ENCODE measurements at regions not wholly inside any gene's neighbourhood (a gene's known extent, or its start where the extent isn't known, plus 50 kb on each side); places are given as distances from the start of the nearest gene placed in this dataset.

DNA sequence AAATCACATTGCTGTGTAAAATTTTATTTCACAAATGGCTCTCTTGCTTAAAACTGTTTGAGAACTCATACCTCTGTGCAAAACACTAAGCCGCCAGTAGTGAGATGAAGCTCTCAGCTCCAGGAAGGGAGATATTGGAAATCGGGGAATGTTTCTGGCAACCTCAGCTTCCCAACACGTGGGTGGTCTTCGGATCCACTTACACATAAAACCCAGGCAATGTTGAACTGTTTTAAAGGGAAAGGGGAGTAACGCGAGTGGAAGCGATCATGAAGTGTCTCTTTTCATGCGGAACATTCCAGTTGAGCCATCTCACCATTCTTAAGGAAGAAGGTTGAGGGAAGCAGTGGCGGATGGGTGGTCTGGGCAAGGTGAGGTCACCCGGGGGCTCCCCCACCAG lies 136.8 kb downstream of the ASB1 start:
- no peak for DNase-seq

DNA sequence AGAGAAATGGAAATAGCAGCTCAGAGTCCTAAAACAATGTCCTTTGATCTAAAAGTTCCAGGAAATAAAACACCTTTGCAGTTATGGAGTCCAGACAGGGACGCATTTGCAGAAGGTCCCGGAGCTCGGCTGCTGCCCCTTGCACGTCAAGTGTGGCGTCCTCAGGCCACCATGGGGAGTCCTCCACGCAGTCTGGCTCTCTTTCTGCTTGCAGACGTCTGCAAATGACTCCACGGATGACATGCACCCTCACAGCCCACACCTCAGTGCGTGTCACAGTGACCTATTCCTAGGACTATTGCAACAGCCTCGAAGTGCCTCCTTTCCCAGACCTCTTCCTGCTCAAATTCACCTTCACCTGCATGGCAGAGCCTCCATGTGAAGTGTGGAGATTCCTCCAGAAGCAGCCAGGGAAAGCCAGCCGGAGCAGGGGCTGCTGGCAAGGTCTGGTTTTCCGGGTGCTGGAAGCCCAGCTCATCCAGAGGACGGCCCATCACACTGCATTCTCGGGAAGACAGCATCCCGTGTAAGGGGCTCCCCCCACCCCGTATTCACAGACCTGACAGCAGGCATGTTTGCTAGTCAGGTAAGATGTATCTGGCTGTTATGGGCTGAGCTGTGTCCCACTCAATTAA lies 137.7 kb downstream of the ASB1 start:
- no peak for DNase-seq

DNA sequence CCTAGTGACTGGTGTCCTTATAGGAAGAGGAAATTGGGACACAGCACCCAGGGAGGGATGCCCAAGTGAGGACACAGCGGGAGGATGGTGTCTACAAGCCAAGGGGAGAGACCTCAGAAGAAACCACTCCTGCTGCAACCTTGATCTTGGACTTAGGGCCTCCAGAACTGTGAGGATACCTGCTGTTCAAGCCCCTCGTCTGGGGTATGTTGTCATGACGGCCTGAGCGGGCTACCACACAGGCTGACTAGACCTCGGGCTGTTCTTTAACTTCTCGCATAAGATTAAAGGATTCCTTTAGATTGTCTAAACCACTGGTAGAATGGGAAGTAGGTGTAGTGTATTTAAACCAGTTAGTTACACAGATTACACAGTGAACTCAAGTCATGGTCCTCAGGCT lies 138.3 kb downstream of the ASB1 start:
- DNase-seq = no peak

DNA sequence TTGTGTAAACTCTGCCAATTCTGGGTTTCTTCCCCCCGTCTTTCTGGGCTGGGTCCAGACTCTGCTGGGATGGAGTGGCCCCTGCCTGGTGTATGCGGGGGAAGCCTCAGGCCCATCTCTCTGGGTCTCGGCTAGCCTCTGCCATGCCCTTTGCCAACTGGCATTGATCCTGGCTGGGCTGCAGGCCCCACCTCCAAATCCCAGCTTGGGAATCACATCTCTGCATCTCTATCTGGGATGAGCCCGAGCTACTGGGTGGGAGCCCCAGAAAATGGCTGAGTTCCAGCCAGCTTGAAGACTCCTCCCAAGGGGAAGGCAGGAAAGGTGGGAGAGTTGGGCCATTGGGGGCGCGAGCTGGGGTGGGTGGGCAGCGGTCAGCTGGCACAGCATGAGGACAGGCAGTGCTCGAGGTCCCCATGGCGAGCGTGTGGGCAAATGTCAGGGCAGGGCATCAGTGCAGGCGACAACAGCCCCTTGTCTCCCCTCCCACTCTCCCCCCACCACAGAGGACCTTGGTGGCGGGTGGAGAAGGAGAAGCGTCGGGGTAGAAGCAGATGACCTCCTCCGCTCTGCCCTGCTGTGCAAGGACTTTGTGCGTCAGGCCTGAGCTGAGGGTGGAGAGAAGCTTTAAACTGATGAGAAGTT lies 139.4 kb downstream of the ASB1 start:
- DNase-seq = no peak

DNA sequence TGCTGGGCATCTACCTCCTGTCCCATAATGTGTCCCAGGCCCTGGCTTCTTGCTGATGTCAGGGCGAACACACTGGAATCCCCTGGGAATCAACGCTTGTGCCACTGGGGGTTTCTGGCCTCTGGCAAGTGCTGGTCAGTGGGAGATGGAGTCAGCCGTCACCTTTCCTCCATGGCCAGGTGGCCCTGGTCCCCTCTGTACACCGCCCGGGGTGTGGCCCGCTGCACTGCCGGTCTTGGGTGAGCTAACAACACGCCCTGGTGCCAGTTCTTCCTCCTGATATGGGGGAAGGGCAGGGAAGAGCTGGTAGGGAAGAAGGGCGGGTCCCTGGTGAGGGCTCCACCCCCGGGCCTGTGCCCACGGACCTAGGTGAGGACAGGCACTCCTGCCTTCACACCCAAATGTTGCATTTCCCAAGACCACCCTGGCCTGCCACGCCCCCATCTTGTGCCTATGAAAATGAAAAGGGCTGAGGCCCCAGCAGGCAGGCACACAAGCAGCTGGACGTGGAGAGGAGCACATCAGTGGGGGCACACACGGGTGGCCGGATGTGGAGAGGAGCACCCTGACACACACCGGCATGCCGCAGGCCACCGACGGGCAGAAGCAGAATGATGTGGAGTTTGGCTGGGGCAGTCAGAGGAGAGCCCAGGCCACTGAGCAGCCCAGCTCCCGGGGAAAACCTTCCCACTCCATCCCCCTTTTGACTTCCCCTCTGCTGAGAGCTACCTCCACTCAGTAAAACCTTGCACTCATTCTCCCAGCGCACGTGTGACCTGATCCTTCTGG lies 140.5 kb downstream of the ASB1 start:
- no peak for DNase-seq

DNA sequence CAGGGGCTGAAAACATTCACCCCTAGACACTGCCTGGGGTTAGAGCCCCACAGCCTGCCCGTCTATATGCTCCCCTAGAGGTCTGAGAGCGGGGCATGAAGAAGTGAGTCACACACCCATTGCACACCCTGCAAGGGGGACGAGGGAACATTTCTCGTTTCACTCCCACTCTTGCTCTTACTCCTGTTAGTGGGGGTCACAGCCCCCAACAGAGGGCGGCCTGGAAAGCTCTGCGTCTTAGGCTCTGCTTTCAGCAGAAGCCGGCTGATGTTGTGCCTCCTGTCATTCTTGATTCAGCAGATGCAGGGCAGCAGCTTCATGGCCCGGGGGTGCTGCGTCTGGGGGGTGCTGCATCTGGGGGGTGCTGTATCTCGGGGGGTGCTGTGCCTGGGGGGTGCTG lies 141.3 kb downstream of the ASB1 start:
- DNase-seq = no peak

DNA sequence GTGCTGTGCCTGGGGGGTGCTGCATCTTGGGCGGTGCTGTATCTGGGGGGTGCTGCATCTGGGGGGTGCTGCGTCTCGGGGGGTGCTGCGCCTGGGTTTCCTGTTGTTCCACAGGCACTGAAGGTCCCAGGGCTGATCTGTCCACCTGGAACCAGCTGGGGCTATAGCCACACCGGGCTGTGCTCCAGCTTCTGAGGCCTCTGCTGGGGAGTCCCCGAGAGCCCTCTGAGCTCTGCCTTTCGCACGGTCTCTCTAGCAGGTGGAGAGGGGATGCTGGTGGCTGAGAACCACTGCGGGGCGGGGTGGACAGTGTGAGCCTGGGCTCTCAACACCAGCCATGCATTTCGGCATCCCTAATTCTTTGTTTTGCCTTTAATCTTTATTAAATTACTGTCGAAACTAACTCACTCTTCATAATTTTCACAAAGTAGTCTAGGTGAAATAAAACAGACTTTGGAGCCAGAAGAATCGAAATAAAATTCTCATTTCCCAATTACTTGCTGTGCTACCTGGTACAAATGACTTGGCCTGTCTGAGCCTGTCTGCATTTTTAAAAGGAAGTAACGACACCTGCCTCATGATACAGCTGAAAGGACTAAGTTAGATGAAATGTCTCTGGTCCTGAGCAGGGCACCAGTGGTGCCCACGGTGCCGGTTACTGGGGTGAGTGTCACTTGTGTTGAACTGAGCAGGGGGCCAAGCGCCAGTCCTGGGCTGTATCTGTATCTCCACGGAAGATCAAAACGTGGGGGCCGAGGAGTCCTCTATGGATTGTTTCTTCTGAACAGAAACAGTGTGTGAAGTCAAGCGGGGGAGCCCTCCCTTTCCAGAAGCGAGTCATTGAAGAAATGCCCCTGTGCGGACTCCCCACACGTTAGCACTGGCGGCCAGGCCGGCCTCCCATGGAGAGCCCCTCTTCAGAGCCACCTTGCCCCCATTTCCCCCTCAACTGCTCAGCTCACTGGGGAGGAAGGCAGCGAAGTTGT lies 142.0 kb downstream of the ASB1 start:
- DNase-seq = no peak

DNA sequence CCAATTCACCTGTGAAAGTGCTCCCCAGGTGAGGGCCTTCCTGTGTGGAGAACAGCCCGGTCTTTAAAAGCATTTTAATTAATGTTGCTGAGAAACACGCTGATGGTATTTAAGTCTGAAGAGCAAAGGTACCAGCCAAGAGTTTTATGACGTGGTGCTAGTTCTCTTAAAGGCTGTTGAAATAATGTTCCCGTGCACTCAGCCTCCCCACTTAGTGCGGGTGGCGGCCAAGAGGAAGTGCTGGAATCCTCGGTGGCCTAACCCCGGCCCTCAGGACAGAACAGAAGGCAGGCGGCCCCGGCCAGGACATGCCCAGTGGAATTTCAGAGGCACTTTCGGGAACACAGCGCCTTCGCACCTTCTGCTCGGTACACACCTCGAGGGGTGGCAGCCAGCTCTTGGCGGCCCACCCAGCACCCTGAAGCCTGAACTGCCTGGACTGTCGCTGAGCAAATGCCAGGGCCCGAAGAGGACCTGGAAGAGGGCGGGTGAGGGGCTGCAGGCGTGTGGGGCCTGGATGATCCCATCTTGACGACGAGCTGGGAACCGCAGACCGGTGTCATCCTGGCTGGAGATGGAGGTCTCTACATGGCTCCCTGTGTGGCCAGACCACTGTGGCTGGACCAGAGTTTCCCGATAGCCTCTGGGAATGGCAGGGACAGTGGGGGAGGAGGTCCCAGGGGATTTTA lies 142.9 kb downstream of the ASB1 start:
- no peak for DNase-seq

DNA sequence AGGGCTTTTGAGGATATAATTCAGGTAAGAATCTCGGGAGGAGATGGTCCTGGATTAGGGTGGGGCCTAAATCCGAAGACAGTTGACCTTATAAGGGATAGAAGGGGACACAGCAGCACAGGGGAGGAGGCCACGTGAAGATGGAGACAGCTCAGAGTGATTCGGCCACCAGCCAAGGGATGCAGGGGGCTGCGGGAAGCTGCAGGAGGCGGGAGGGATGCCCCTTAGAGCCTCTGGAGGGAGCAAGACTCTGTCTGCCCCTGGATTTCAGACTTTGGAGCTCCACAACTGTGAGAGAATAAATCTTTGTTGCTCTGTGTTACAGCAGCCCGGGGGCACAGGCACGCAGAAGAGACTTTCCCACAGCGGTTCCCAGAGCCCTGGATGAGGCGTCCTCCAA lies 143.7 kb downstream of the ASB1 start:
- no peak for DNase-seq

DNA sequence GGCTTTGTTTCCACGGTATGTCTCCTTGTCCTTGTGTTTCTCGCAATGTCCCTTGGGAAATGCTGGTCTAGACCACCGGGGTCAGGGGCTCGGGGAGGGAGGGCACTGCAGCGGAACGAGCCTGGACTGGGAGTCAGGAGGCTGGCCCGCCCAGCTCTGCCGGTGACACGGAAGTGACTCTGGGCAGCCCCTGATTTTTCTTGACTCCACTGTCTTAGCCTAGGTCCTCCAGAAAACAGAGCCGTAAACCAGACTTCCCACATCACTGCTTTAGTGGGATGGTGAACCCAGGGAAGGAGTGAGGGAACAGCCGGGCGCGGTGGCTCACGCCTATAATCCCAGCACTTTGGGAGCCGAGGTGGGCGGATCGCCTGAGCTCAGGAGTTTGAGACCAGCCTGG lies 144.2 kb downstream of the ASB1 start:
- DNase-seq = no peak

DNA sequence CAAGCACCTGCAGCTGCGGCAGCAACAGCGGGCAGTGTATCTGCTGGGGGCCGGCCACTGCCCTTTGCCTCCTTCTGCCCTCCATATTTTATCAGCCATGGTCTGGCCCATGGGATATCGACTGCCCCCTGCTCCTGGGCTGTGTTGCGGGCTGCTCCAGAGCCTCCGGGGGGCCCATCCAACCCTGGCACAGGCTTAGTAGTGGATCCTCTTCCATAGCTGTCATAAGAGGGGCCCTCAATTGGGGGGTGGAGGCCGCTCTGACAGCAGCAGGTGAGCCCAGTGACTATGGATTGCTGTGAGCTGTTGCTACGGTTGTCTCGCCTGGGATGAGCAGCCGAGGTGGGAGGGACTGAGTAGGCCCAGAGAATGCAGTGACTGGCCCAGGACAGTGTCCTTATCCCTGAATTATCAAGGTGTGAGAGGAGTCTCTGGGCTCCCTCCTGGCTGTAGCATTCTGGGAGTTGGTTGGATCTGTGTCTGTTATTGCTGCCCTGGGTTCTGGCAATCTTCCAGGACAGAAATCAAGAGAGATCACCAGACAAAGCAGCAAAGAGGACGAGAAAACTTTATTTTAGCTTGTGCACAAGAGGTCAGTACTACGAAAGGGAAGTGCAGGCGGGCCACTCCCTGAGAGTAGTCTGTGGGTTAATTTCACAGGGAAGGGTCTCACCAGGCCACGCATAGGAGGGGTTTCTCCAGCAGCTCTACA lies 145.1 kb downstream of the ASB1 start:
- no peak for DNase-seq

DNA sequence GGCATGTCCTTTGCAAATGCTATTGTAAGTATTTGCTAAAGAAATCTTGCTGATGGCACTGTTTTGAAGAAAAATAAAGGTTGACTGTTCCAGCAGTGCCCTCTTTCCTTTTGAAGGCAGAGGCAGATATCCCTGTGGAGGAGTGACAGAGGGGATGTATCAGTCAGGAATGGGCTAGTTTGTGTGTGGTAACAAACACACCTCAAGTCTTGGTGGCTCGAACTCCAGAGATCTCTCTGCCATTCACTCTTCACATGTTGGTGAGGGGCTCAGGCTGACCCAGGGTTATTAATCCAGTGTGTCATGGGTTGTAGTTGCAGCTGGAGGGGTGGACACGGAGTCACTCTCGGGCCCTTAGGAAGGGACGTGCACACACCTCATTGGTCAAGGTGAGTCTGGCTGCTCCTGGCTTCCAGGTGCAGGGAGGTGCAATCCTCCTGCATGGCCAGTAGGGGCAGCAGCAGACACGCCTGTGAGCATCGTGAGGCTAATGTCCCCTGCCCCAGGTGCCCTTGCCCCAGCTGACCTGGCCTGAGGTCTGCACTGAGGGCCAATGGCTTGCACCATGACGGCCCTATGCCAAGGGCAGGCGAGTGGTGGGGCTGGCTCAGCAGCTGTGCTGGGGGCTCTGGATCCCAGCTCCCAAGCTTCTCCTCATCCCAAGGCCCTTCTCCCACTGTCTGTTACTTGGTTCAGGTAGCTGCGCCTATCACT lies 146.5 kb downstream of the ASB1 start:
- no peak for DNase-seq

DNA sequence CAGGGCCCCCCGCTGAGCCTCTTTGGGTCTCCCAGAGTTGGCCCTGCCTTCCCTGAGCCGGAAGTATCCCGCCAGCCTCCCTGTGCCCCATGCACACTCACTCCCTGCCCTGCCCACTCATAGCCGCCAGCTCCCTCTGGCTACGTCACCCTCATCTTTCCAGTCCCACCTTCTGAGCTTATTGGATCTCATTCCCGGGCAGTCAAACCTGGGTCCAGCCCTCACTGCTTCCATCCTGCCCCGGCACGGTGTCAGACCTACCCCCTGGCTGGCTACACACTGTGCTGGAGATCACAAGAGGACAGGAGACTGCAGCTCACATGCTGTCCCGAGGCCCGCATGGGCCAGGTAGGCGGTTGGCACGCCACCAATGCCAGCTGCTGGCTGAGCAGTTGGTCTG lies 147.2 kb downstream of the ASB1 start:
- DNase-seq = no peak

DNA sequence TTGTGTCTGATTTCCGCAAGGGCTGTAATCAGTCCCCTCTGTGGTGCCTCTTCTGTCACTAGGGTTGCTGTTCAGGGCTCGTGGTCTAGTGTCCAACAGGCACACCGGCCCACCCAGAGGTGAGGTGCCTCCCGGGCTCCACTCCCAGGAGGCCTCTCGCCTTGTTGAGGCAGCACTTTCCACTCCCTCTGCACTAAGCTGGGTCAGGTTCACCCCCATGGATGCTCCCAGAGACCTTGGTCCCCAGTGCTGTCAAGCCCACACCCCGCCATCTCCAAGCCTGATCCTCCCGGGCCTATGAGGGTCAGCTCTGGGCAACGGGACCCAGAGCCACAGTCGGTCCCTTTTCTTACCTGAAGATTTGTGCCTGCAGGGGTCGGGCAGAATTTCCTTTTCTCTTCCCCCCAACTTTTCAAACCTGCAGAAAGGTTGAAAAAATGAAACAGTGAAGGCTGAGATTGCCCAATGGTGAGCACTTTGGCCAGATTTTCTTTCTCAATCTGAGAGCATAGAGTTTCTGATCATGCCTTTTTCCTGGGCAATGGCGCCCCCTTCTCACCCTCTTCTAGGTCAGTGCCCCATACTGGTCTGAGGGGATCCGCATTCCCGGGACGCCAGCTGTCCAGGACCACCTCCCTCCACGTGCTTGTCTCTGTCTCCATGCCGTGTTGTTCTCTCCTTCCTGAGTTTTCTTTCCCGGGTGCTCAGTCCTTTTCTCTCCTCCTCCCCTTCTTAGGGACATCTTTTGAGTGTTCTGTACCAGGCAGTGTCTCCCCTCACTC lies 148.0 kb downstream of the ASB1 start:
- DNase-seq = no peak

DNA sequence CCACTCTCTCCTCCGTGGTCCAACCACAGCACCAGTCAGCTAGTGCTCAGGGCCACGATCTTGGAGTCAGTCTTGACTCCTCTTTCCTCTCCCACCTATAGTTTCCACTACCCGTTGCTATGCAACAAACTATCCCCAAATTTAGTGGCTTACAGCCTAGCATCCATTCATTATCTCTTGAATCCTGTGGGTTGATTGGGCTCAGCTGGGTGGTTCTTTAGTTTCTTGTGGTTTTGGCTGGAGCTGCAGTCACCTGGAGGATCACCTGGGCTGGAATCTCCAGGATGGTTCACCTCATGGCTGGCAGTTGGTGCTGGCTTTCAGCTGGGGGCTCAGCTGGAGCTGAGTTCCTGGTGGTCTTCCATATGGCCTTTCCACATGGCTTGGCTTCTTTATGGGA lies 149.9 kb downstream of the ASB1 start:
- no peak for DNase-seq

DNA sequence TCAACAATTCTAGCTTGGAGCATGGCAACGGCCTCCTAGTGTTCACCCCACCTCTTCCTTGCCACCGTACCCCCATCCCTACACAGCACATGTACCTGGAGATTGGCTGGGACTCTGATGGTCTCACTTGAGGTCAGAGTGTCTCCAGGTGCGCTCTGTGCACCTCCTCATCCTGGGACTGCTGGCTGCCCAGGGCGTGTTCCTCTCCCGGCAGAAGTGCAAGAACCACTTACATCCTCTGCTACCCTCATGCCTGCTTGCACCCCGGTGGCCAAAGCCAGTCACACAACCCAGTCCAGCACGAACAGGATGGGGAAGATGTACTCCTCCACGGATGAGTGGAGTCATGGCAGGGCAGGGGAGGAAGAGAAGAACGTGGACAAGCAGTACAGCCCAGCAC lies 151.5 kb downstream of the ASB1 start:
- DNase-seq = no peak

DNA sequence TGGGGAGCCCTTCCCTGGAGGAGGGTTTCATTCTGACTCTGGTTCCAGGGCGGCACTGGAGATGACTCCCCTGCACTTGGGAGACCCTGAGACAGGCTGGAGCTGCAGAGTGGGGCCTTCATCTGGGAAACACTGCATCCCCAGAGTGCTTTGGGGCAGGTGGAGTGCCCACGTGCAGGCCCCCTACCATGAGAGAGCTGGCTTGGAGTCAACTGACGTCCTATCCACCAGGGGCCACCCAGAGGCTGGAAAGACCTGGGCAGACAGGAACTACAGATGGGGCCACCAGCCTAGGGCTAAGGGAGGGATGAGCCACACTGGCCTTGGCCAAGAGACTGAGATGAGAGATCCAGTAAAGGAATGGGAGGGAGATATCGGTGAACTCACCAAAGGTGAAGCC lies 153.8 kb downstream of the ASB1 start:
- no peak for DNase-seq

DNA sequence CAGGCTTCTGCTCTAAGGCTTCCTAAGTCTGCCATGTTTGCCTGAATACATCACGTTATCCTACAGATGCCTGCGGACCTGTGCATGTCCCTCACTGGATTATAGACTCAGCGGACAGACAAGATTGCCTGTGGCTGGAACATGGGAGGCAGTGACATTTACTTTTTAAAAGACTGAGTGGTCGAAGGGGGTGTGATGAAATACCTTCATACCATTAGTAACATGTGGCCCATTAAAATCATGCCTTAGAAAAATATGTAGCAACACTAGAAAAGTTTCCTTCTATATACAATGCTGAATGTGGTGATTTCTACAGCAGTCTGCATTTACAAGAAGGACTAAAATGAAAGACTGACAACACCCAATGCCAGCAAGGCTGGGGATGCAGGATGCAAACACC lies 154.4 kb downstream of the ASB1 start:
- no peak for DNase-seq

DNA sequence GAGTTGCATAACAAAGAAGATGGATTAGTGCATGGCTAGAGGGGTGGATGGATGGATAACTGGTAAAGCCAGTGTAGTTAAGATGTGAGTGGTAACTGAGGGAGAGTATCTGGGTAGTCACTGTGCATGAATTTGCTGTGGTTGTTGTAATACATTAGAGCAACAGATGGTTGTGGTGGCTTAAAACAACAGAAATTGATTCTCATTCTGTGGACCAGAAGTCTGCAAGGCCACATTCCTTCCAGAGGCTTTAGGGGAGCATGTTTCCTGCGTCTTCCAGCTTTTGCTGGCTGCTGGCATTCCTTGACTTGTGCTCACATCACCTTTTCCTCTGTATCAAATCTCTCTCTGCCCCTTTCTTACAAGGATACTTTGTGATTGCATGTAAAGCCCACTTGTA lies 155.4 kb downstream of the ASB1 start:
- no peak for DNase-seq

DNA sequence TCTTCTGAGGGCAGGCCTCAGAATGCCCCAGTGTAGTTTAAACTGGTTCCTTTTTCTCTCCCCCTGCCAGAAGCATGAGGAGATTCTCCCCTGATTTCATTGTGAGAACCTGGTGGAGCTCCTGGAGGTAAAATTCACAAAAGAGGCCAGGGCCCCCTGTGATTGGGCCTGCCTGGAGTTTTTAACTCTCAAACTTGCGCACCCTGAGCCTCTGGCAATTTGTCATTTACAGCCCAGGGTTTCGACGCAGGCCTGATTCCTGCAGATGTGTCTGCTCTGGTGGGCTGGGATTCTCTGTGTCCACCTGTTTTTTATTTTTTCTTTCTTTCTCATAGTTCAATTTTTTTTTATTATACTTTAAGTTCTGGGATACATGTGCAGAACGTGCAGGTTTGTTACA lies 157.9 kb downstream of the ASB1 start:
- no peak for DNase-seq

All from NCI-H1048 (cell line).